ENCODE measurements at regions not wholly inside any gene's neighbourhood (a gene's known extent, or its start where the extent isn't known, plus 50 kb on each side); places are given as distances from the start of the nearest gene placed in this dataset.
"Not testable (repeated sequence)": the region's sequence is repeated elsewhere in the genome, so short reads cannot be mapped to it uniquely, and the experiment has no call there.

DNA sequence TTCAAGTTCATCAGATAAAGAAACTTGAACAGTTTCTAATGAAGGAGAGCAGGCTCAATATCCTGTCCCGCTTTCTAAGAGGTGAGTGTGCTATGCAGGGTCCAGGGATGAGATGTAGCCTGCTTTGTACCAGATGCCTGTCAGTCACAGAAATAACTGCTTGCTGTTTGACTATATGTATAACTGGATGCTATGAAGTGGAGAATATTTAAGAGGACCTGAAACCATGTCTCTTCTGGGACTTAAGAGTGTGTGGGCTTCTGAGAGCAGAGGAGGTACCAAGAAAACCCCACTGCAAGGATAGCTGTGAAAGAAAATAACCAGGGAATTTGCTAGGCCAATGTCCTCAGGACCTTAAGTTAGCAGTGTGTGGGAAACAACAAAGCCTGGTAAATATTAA, 246.3 kb upstream of the RFC3 start:
- H3K36me3 ChIP-seq (ENCODE audit: control insufficient read depth, insufficient read depth, low read length), result no peaks in the 10 kb centered on the region
- CTCF ChIA-PET, result no interaction called here
- POLR2A ChIA-PET, result no interaction called here
- H3K27me3 ChIP-seq (ENCODE audit: control insufficient read depth, insufficient read depth, low read length), result 0 out of 2 replicates have a peak, but pooled peaks cover 1% of the 10 kb centered on the region
- TF ChIP-seq, protein P1, sequence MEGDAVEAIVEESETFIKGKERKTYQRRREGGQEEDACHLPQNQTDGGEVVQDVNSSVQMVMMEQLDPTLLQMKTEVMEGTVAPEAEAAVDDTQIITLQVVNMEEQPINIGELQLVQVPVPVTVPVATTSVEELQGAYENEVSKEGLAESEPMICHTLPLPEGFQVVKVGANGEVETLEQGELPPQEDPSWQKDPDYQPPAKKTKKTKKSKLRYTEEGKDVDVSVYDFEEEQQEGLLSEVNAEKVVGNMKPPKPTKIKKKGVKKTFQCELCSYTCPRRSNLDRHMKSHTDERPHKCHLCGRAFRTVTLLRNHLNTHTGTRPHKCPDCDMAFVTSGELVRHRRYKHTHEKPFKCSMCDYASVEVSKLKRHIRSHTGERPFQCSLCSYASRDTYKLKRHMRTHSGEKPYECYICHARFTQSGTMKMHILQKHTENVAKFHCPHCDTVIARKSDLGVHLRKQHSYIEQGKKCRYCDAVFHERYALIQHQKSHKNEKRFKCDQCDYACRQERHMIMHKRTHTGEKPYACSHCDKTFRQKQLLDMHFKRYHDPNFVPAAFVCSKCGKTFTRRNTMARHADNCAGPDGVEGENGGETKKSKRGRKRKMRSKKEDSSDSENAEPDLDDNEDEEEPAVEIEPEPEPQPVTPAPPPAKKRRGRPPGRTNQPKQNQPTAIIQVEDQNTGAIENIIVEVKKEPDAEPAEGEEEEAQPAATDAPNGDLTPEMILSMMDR (IDR thresholded peaks at IDR 0.05; ENCODE audit: insufficient read depth, low read depth, low read length), result no peak
- no peak overlapping the region for H3K4me3 ChIP-seq (ENCODE audit: low read depth, low read length)
- no peak for DNase-seq (ENCODE audit: low read depth)

DNA sequence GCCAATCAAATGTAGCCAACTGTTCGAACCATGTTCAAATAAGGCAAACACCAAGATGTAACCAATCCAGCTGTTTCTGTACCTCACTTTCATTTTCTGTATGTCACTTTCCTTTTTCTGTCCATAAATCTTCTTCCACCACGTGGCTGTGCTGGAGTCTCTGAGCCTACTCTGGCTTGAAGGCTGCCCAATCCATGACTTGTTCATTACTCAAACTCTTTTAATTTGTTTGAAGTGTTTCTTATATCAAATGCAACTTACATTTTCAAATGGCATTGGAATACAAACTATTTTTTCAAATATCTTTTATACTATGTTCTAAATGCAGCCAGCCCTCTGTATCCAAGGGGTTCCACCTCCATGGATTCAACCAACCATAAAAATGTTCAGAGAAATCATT, 245.6 kb upstream of the RFC3 start:
- H3K36me3 ChIP-seq (ENCODE audit: control insufficient read depth, insufficient read depth, low read length); POLR2A ChIA-PET; CTCF ChIA-PET: not testable (repeated sequence)

DNA sequence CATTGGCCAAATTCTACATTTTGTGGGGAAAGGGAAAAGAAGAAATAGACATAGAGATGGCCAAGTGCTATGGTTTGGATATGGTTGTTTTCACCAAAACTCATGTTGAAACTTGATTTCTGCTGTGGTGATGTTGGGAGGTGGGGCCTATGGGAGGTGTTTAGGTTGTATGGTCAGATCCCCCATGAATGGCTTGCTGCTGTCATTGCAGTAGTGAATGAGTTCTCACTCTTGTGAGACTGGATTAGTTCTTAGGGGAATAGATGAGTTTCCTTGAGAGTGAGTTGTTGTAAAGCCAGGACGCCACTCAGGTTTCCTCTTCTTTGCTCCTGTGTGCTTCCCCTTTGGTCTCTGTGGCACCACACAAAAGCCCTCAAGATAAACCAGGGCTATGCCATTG, 242.6 kb upstream of the RFC3 start:
- ChIA-PET CTCF (no interaction called here), POLR2A (no interaction called here)
- Histone ChIP-seq H3K27me3 (ENCODE audit: control insufficient read depth, insufficient read depth, low read length) (0 out of 2 replicates have a peak, but pooled peaks cover 1% of the 10 kb centered on the region), H3K36me3 (ENCODE audit: control insufficient read depth, insufficient read depth, low read length) (no peaks in the 10 kb centered on the region), H3K4me3 (ENCODE audit: low read depth, low read length) (no peak overlapping the region)
- no peak for DNase-seq (ENCODE audit: low read depth)
- TF ChIP-seq, protein P1 (IDR thresholded peaks at IDR 0.05; ENCODE audit: insufficient read depth, low read depth, low read length), result no peak

More for the DNA sequence above, 245.6 kb upstream of the RFC3 start:
- H3K27me3 ChIP-seq (ENCODE audit: control insufficient read depth, insufficient read depth, low read length); H3K4me3 ChIP-seq (ENCODE audit: low read depth, low read length); DNase-seq (ENCODE audit: low read depth): not testable (repeated sequence)

DNA sequence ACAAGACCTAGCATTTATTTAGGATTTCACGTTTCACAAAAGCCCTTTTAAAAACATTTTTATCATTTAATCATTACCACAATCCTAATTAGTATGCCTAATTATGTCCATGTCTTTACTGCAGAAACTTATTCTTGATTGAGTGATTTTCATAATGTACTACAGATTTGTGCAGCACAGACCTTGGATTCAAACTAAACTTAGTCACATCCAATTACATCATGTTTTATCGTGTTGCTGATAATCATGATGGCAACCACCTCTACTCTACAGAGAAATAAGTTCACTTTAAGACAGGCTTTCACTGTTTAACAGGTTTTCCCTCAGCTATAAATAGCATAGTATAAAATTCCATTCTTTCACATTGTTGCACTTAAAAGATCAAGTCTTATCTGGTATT, 240.9 kb upstream of the RFC3 start:
- TF ChIP-seq, protein P1 (IDR thresholded peaks at IDR 0.05; ENCODE audit: insufficient read depth, low read depth, low read length), result no peak
- no peak for DNase-seq (ENCODE audit: low read depth)
- CTCF ChIA-PET, result no interaction called here
- Histone ChIP-seq H3K27me3 (ENCODE audit: control insufficient read depth, insufficient read depth, low read length) (no peaks in the 10 kb centered on the region), H3K36me3 (ENCODE audit: control insufficient read depth, insufficient read depth, low read length) (no peaks in the 10 kb centered on the region), H3K4me3 (ENCODE audit: low read depth, low read length) (no peak overlapping the region)
- POLR2A ChIA-PET, result no interaction called here

DNA sequence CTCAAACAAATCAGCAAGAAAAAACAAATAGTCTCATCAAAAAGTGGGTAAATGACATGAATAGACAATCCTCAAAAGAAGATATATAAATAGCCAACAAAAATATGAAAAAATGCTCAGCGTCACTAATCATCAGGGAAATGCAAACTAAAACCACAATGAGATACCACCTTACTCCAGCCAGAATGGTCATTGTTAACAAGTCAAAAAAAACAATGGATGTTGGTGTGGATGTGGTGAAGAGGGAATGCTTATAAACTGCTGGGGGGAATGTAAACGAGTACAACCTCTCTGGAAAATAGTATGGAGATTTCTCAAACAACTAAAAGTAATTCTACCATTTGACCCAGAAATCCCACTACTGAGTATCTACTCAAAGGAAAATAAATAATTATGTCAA, 239.2 kb upstream of the RFC3 start:
- TF ChIP-seq, protein P1 (IDR thresholded peaks at IDR 0.05; ENCODE audit: insufficient read depth, low read depth, low read length), result no peak
- DNase-seq (ENCODE audit: low read depth), result no peak
- ChIA-PET CTCF (no interaction called here), POLR2A (no interaction called here)
- Histone ChIP-seq H3K27me3 (ENCODE audit: control insufficient read depth, insufficient read depth, low read length) (no peaks in the 10 kb centered on the region; the same call in 1 of the 2 replicates), H3K4me3 (ENCODE audit: low read depth, low read length) (no peak overlapping the region), H3K36me3 (ENCODE audit: control insufficient read depth, insufficient read depth, low read length) (no peaks in the 10 kb centered on the region)

DNA sequence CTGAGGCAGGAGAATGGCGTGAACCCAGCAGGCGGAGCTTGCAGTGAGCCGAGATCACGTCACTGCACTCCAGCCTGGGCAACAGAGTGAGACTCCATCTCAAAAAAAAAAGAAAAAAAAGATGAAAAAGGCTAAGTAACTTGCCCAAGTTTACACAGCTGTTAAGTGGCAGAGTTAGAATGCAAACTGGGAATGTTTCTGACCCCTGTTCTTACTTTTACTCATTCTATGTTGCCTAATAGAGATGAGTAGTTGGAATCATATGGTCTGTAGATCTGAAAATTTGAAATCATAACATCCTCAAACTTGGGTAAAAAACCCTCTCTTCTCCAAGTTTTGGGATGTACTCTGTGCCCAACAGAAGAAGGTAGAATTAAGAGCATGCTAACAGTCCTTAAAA, 235.8 kb upstream of the RFC3 start:
- Histone ChIP-seq H3K27me3 (ENCODE audit: control insufficient read depth, insufficient read depth, low read length) (no peaks in the 10 kb centered on the region; the same call in 1 of the 2 replicates), H3K36me3 (ENCODE audit: control insufficient read depth, insufficient read depth, low read length) (no peaks in the 10 kb centered on the region), H3K4me3 (ENCODE audit: low read depth, low read length) (no peak overlapping the region)
- no peak for DNase-seq (ENCODE audit: low read depth)
- TF ChIP-seq, protein P1 (IDR thresholded peaks at IDR 0.05; ENCODE audit: insufficient read depth, low read depth, low read length), result no peak
- POLR2A ChIA-PET, result interaction anchor here (0.6 kb wide), 1 partner anchor 38 kb away, joined by 5 read pairs; no protein-coding TSS in a partner anchor
- CTCF ChIA-PET, result no interaction called here

All from BJ (cell line).